Activated CD8-positive, alpha-beta memory T cell treated with anti-CD3 and anti-CD28 coated beads, Interleukin-2, amount 10 ng/mL, durations not matched to agents 7 days and 5 days (primary cell): ENCODE measurements at regions not wholly inside any gene's neighbourhood (a gene's known extent, or its start where the extent isn't known, plus 50 kb on each side); places are given as distances from the start of the nearest gene placed in this dataset.
A peak's percentile ranks its signal among the peaks of the same experiment; 100 is the strongest.

Source experiments
- ATAC-seq: fragments of 150-1000 bp; cut with Tn5 transposase; one replicate; pipeline ENCODE4 v1.10.0; 2021; ENCODE audit warnings: moderate library complexity
- CTCF ChIA-PET: fragments of 350-600 bp; sonication (Branson Sonifier 250); formaldehyde crosslinking; loops from one replicate; lab custom pipeline; 2021; ENCODE audit warnings: antibody characterized with exemption; lab: Charles Lee
- DNase-seq: peaks from one replicate; pipeline ENCODE4 v3.0.0-alpha.2; 2020
- H3K27ac Mint-ChIP-seq: one replicate; pipeline ENCODE4 v1.8.0; 2021; ENCODE audit warnings: mild to moderate bottlenecking, mixed read lengths
- H3K27me3 Mint-ChIP-seq: one replicate; pipeline ENCODE4 v1.8.0; 2021; ENCODE audit warnings: mixed read lengths
- H3K36me3 Mint-ChIP-seq: one replicate; pipeline ENCODE4 v1.8.0; 2021; ENCODE audit warnings: mild to moderate bottlenecking, mixed read lengths
- H3K4me1 Mint-ChIP-seq: one replicate; pipeline ENCODE4 v1.8.0; 2021; ENCODE audit warnings: mixed read lengths
- H3K4me3 Mint-ChIP-seq: one replicate; pipeline ENCODE4 v1.8.0; 2021; ENCODE audit warnings: mild to moderate bottlenecking, moderate library complexity, mixed read lengths
- H3K9me3 Mint-ChIP-seq: one replicate; pipeline ENCODE4 v1.8.0; 2022; ENCODE audit warnings: low read depth, mixed read lengths

DNA sequence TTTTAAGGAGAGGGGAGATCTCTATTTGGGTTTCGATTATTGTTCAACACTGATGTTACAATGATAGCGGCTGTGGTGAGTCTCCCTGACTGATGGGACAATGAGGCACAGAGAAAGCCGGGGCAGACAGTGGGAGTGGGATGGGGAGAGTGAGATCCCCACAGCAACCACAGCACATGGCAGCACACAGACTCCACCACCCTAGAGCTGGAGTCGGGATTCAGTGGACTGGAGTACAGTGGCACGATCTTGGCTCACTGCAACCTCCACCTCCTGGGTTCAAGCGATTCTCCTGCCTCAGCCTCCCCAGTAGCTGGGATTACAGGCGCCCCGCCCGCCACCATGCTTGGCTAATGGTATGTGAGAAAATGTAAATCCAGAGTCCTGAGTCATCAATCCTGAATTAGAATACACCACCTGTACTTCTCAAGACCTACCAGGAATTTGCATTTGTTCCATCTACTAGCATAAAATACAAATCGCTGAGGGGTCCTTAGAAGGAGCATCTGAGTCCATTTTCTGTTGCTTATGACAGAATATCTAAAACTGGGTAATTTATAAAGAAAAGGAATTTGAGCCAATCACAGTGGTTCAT lies 125.8 kb downstream of the TOMM20 start:
- CTCF ChIA-PET: interaction anchor here (1.7 kb wide), 1 partner anchor 13 kb away, joined by 4 read pairs; no protein-coding TSS in a partner anchor

DNA sequence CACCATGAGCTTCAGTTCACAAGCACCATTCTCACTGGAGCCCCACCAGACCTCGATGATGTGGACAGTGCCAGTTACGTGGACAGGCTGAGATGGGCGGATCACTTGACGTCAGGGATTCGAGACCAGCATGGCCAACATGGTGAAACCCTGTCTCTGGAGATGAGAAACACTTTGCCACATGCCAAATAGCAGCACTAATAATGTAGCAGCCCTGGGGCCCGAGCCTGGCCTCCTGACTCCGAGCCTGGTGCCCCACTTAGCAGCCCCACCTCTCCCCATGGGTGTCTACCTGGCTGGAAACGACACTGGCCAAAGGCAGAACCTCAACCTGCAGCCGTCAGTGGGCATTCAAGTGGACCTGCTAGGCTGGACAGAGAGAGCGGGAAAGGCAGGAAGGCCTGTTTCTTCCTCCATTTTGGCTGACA lies 129.1 kb downstream of the TOMM20 start:
- ATAC-seq (no peak), DNase-seq (no peak)
- Mint-ChIP-seq H3K27me3 (no peaks in the 10 kb centered on the region), H3K4me3 (no peak overlapping the region), H3K36me3 (peaks cover 3% of the 10 kb centered on the region), H3K4me1 (peaks cover 10% of the 10 kb centered on the region), H3K27ac (no peak overlapping the region), H3K9me3 (no peaks in the 10 kb centered on the region)
- CTCF ChIA-PET: no interaction called here

More for the DNA sequence above, 125.8 kb downstream of the TOMM20 start:
- ATAC-seq (no peak), DNase-seq (no peak)
- no peak overlapping the region for H3K4me3 Mint-ChIP-seq
- peaks cover 2% of the 10 kb centered on the region for H3K9me3 Mint-ChIP-seq
- peaks cover 36% of the 10 kb centered on the region for H3K4me1 Mint-ChIP-seq
- H3K27ac Mint-ChIP-seq: no peak overlapping the region
- no peaks in the 10 kb centered on the region for H3K27me3 Mint-ChIP-seq
- peaks cover 19% of the 10 kb centered on the region for H3K36me3 Mint-ChIP-seq

DNA sequence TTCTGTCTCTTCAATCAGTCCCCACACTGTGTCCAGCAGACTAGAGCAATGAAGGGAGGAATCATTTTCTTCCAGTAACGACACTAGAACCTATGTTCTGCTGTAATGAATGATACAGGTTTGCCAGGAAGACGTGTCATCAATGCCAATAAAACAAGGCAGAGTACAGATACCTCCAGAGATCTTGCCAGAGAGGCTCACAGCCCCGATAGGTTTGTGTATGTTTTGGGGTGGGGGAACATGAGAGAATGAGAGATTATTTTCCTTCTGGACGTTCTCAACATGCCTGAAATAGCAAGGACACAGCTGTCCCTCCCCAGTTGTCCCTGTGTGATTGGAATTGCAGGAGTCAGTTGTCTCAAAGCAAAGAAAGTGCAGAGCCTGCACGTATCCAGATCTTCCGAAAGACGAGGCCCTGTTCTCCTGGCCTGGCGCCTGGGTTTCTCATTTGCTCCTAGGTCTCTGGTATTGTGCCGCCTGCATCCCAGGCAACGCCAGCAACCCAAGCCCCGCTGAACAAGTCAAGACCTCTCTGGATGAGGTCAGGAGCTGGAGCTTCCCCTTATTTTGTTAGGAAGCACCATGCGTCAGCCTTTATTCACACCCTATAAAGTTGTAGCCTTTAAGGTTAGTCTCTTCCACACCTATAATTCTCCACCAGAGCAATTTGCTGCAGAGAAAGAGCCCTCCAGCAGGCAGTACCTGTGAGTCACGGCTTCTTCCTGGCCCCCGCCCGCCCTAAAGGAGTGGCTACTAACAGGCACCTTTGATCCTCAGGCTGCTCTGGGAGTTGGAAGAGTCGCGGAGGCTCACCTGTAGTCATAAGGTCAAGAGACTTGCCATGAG lies 130.5 kb downstream of the TOMM20 start:
- DNase-seq (no peak), ATAC-seq (no peak)
- Mint-ChIP-seq H3K4me1 (peaks cover 8% of the 10 kb centered on the region), H3K27ac (no peak overlapping the region), H3K9me3 (no peaks in the 10 kb centered on the region), H3K36me3 (peaks cover 2% of the 10 kb centered on the region), H3K4me3 (no peak overlapping the region), H3K27me3 (no peaks in the 10 kb centered on the region)
- CTCF ChIA-PET: interaction anchor here (1.1 kb wide), 1 partner anchor 77 kb away, joined by 3 read pairs; no protein-coding TSS in a partner anchor

DNA sequence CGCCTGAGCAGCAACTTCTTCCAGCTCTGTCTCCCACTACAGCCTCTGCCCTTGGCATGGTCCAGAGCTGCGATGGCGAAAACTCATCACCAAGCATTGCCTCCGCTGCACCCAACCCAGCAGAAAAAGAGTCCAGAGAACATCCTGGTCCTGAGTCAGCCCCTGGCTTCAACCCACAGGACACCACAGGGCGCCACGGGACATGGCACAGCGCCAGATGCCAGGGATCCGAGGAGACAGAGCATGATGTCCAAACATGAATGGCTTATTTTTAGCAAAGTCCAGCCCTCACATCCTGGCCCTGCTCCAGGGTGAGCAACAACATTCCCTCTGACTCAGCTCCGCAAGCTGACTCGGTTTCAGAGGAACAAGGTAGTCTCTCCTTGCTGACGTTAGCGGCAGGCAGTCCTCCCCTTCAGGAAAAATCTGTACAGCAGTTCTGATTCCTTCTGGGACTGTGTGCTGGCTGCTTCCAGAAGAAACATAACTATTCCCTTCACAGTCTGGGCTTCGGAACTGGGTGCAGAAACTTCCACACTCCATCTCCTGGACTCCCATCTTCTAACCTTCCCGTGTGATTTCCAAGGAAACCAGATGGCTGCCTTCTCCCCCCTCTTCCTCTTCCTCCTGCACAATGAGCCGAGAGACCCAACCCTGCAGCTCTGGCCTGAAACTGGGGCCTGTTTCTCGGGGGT lies 131.3 kb downstream of the TOMM20 start:
- Mint-ChIP-seq H3K27me3 (no peaks in the 10 kb centered on the region), H3K36me3 (peaks cover 2% of the 10 kb centered on the region), H3K4me3 (no peak overlapping the region), H3K4me1 (peaks cover 7% of the 10 kb centered on the region), H3K9me3 (no peaks in the 10 kb centered on the region), H3K27ac (no peak overlapping the region)
- CTCF ChIA-PET: interaction anchor here (1.0 to 1.1 kb wide), 2 partner anchors 78 to 96 kb away, joined by 3 read pairs; no protein-coding TSS in a partner anchor
- ATAC-seq (no peak), DNase-seq (no peak)

DNA sequence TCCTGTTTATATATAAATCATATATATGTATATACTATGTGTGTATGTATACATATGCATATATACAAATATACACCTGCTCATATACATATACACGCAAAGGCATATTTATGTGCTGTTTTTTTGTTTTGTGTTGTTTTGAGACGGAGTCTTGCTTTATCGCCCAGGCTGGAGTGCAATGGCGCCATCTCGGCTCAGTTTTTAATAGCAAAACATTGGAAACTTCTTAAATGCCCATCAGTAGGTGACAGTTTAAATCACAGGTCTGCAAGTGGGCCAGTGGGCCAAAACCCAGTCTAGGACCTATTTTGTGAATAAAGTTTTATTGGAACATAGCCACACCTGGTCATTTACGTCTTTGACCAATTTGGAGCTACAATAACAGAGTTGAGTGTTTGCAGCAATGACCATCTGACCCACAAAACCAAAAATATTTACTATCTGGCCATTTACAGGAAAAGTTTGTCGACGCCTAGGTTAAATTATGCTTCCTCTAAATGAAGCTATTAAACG lies 132.3 kb downstream of the TOMM20 start:
- Mint-ChIP-seq H3K9me3 (no peaks in the 10 kb centered on the region), H3K4me3 (no peak overlapping the region), H3K27ac (no peak overlapping the region), H3K27me3 (no peaks in the 10 kb centered on the region), H3K36me3 (no peaks in the 10 kb centered on the region), H3K4me1 (peaks cover 10% of the 10 kb centered on the region)
- ATAC-seq: no peak
- CTCF ChIA-PET: interaction anchor here (1.0 kb wide), 1 partner anchor 97 kb away, joined by 3 read pairs; no protein-coding TSS in a partner anchor
- DNase-seq: no peak

GRCh38 chr1:234994436-234995295 lies 134.0 kb downstream of the TOMM20 start:
- Mint-ChIP-seq H3K4me1 (peaks cover 21% of the 10 kb centered on the region), H3K27me3 (no peaks in the 10 kb centered on the region), H3K9me3 (no peaks in the 10 kb centered on the region), H3K27ac (no peak overlapping the region), H3K36me3 (no peaks in the 10 kb centered on the region), H3K4me3 (no peak overlapping the region)
- DNase-seq (no peak), ATAC-seq (no peak)
- CTCF ChIA-PET: interaction anchor here (0.7 to 1.1 kb wide), 3 partner anchors 12 to 397 kb away, joined by 3 read pairs; no protein-coding TSS in a partner anchor

DNA sequence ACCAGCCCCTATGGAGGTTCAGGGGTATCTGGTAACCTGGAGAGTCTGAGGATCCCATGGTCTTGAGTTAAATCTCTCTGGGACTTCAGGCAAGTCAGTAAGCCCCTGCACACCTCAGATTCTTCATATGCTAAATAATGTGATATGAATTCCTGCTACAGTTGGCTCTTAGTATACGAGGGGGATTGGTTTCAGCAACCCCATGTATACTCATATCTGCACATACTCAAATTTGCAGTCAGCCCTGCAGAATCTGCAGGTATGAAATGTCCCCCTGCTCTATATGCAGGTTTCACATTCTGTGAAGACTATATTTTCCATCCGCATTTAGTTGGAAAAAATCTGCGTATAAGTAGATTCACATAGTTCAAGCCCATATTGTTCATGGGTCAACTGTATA lies 136.6 kb downstream of the TOMM20 start:
- Mint-ChIP-seq H3K27ac (no peak overlapping the region), H3K4me1 (peaks cover 43% of the 10 kb centered on the region), H3K36me3 (peaks cover 3% of the 10 kb centered on the region), H3K4me3 (no peak overlapping the region), H3K9me3 (no peaks in the 10 kb centered on the region), H3K27me3 (no peaks in the 10 kb centered on the region)
- ATAC-seq: no peak
- DNase-seq: no peak
- CTCF ChIA-PET: no interaction called here

DNA sequence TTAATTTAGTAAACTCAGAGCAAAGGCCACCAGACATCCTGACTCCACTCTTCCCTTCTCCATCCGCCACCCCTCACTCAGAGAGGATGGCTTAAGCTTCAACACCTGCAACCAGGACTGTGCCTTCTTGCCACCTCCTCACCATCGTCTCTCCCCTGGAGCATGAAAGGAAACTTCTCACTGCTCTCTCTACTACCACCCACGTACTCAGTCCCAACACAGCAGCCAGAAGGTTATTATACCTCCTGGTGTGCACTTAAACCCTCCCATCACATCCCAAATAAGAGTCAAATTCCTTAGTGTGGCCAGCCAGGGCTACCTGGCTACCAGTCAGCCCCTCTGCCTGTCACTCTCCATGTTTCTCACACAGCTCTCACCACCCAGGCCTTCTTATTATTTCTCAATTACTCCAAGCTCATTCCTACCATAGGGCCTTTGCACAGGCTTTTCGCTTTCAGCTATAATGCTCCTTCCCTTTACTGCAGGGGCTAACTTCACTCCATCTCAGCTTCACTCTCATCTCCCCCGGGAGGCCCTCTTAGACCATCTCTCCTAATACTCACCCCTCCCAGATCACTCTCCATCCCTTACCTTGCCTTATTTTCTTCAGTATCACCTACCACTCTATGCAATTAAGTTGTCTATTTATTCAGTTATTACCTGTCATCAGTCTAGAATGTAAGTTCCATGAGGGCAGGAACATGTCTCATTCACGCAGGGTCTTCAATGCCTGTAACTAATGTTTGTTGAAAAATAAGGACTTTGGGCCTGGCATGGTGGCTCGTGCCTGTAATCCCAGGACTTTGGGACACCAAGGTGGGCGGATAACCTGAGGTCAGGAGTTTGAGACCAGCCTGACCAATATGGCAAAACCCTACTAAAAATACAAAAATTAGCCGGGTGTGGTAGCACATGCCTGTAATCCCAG lies 137.5 kb downstream of the TOMM20 start:
- Mint-ChIP-seq H3K27me3 (no peaks in the 10 kb centered on the region), H3K4me1 (peaks cover 51% of the 10 kb centered on the region), H3K4me3 (no peak overlapping the region), H3K9me3 (no peaks in the 10 kb centered on the region), H3K27ac (no peak overlapping the region), H3K36me3 (peaks cover 8% of the 10 kb centered on the region)
- ATAC-seq (no peak), DNase-seq (no peak)
- CTCF ChIA-PET: interaction anchor here (0.7 kb wide), 1 partner anchor 12 kb away, joined by 3 read pairs; no protein-coding TSS in a partner anchor

DNA sequence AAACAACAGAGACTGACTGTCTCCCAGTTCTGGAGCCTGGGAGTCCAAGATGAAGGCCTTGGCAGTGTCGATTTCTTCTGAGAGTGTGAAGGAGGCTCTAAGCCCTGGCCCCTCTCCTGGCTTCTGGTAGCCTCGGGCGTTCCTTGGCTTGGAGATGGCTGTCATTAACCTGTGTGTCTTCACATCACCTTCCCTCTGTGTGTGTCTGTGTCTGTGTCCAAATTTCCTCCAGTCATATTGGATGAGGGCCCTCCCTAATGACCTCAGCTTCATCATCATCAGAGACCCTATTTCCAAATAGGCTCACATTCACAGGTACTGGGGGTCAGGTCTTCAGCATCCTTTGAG lies 138.3 kb downstream of the TOMM20 start:
- no peak for DNase-seq
- CTCF ChIA-PET: interaction anchor here (0.7 to 2.0 kb wide), 4 partner anchors 11 to 21 kb away, joined by 3 to 6 read pairs (median 4); no protein-coding TSS in a partner anchor
- no peaks in the 10 kb centered on the region for H3K27me3 Mint-ChIP-seq
- ATAC-seq: no peak
- peaks cover 8% of the 10 kb centered on the region for H3K36me3 Mint-ChIP-seq
- H3K27ac Mint-ChIP-seq: no peak overlapping the region
- no peak overlapping the region for H3K4me3 Mint-ChIP-seq
- H3K9me3 Mint-ChIP-seq: no peaks in the 10 kb centered on the region
- H3K4me1 Mint-ChIP-seq: peaks cover 51% of the 10 kb centered on the region

- DNase-seq (no peak), ATAC-seq (peak; percentile 26)
- no peaks in the 10 kb centered on the region for H3K9me3 Mint-ChIP-seq
- H3K27me3 Mint-ChIP-seq: no peaks in the 10 kb centered on the region
- CTCF ChIA-PET: interaction anchor here (0.5 to 2.0 kb wide), 8 partner anchors 10 to 502 kb away, joined by 3 to 9 read pairs (median 4); no protein-coding TSS in a partner anchor
- peaks cover 8% of the 10 kb centered on the region for H3K36me3 Mint-ChIP-seq
- H3K4me3 Mint-ChIP-seq: no peak overlapping the region
- peak overlapping the region; percentile 47 for H3K27ac Mint-ChIP-seq
- H3K4me1 Mint-ChIP-seq: peaks cover 51% of the 10 kb centered on the region
Measured at GRCh38 chr1:234989479-234990327, 138.9 kb downstream of the TOMM20 start.

GRCh38 chr1:234989019-234989418 lies 139.6 kb downstream of the TOMM20 start:
- H3K36me3 Mint-ChIP-seq: peaks cover 11% of the 10 kb centered on the region
- H3K27ac Mint-ChIP-seq: peak overlapping the region; percentile 47
- H3K27me3 Mint-ChIP-seq: no peaks in the 10 kb centered on the region
- CTCF ChIA-PET: interaction anchor here (0.5 to 2.0 kb wide), 7 partner anchors 10 to 502 kb away, joined by 3 to 9 read pairs (median 4); no protein-coding TSS in a partner anchor
- peaks cover 56% of the 10 kb centered on the region for H3K4me1 Mint-ChIP-seq
- ATAC-seq (peak; percentile 66), DNase-seq (peak; percentile 67)
- no peak overlapping the region for H3K4me3 Mint-ChIP-seq
- H3K9me3 Mint-ChIP-seq: no peaks in the 10 kb centered on the region
